Vagina (tissue), 2 donors: ENCODE measurements at regions not wholly inside any gene's neighbourhood (a gene's known extent, or its start where the extent isn't known, plus 50 kb on each side); places are given as distances from the start of the nearest gene placed in this dataset.

Experiments used
- CTCF ChIP-seq, 3 experiments: fragments of 450-650 bp in 2 of 3; fragments of 200-600 bp in 1 of 3; sonication (generic) in 1 of 3; IDR thresholded peaks; one replicate each; pipeline ENCODE4 v1.5.1; 2017 to 2019; ENCODE audit warnings: antibody characterized with exemption in 3 of 3, mild to moderate bottlenecking in 2 of 3, moderate library complexity in 2 of 3
- POLR2A ChIP-seq, 2 donors: fragments of 450-650 bp; IDR thresholded peaks; one replicate each; pipeline ENCODE4 v1.6.1; 2017; ENCODE audit warnings: antibody characterized with exemption in 2 of 2, mild to moderate bottlenecking in 2 of 2, moderate library complexity in 2 of 2

DNA sequence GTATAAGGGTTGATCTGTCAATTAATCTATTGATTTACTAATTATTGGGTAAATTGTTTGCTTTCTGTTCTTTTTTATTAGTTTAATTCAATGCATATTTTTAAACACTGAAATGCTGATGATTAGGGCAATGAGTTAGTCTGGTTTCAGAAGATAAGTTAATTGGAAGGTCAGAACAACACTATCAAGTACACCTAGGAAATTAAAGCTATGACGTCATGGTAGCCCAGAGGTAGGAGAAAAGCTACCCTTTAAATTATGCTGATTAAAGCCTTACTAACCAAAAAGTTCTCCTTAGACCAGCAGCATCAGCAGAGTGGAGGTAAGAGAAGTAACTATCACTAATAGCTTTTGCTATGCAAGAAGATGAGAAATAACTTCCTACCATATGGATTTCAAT, 770.4 kb upstream of the ARPP21 start:
- TF ChIP-seq CTCF (IDR thresholded peaks at IDR 0.05) (no peak), POLR2A (IDR thresholded peaks at IDR 0.05) (no peak)
